GM12878 (cell line): ENCODE measurements at regions not wholly inside any gene's neighbourhood (a gene's known extent, or its start where the extent isn't known, plus 50 kb on each side); places are given as distances from the start of the nearest gene placed in this dataset.

Experiments
- ATAC-seq: fragments of 200-7000 bp; cut with Tn5 transposase; 3 replicates; pipeline ENCODE4 v1.9.1; 2020; ENCODE audit warnings: mild to moderate bottlenecking, moderate library complexity
- BruUV-seq: library from RNA; stranded (reverse); fragments of 400-500 nt; replicated peaks from 2 replicates; lab custom pipeline; 2021; lab: Mats Ljungman, UMichigan
- CTCF ChIA-PET: fragments of 300-600 bp; sonication (Branson Sonifier 250); formaldehyde crosslinking; extraction: SDS; loops from one replicate; lab custom pipeline; 2021; ENCODE audit warnings: inconsistent platforms; lab: Yijun Ruan, JAX
- POLR2A ChIA-PET: fragments of 350-600 bp; formaldehyde crosslinking; extraction: SDS; loops from one replicate; lab custom pipeline; 2021; ENCODE audit warnings: inconsistent platforms; lab: Charles Lee
- RAD21 ChIA-PET: fragments of 300-600 bp; sonication (Branson Sonifier 250); formaldehyde crosslinking; loops from one replicate; lab custom pipeline; 2023; ENCODE audit warnings: antibody characterized with exemption; ENCODE audit not compliant: unreplicated experiment; lab: Charles Lee
- SMC1A ChIA-PET: fragments of 300-600 bp; sonication (Branson Sonifier 250); formaldehyde crosslinking; loops from one replicate; lab custom pipeline; 2023; ENCODE audit not compliant: unreplicated experiment, uncharacterized antibody; lab: Charles Lee
- DNase-seq: peaks from one replicate; pipeline ENCODE4 v3.0.0-alpha.2; 2011; ENCODE audit warnings: low read depth, low spot score
- FAIRE-seq: peaks from 3 replicates; lab custom pipeline; 2011; peaks lifted over from hg19 to GRCh38; lab: Jason Lieb, UNC
- H2AFZ ChIP-seq: 2 replicates; pipeline ENCODE4 v1.6.0; 2011; ENCODE audit warnings: low read depth, low read length, control low read depth; ENCODE audit not compliant: control insufficient read depth
- H3K27ac ChIP-seq: 2 replicates; pipeline ENCODE4 v1.5.1; 2011; ENCODE audit warnings: control low read depth; ENCODE audit not compliant: control insufficient read depth, insufficient read depth
- H3K27me3 ChIP-seq, 2 experiments: replicated peaks in 1 of 2; 2 replicates each; pipeline versions ENCODE4 v1.6.0 to v1.6.1; 2011; ENCODE audit warnings: low read length in 1 of 2; ENCODE audit not compliant: control insufficient read depth in 2 of 2, insufficient read depth in 2 of 2
- H3K36me3 ChIP-seq, 2 experiments: 2 replicates each; pipeline ENCODE4 v1.5.1; 2011; ENCODE audit warnings: low read length in 1 of 2; ENCODE audit not compliant: control insufficient read depth in 2 of 2, insufficient read depth in 2 of 2
- H3K4me1 ChIP-seq: 2 replicates; pipeline ENCODE4 v1.6.1; 2011; ENCODE audit warnings: mild to moderate bottlenecking, low read length, moderate library complexity, mixed read lengths; ENCODE audit not compliant: control insufficient read depth, insufficient read depth
- H3K4me2 ChIP-seq: 2 replicates; pipeline ENCODE4 v1.6.0; 2011; ENCODE audit warnings: control low read depth; ENCODE audit not compliant: control insufficient read depth, insufficient read depth
- H3K4me3 ChIP-seq: fragments of 200-600 bp; sonication (generic); 2 replicates; pipeline ENCODE4 v1.5.1; 2016
- H3K79me2 ChIP-seq: 2 replicates; pipeline ENCODE4 v1.6.0; 2011; ENCODE audit warnings: low read length; ENCODE audit not compliant: control insufficient read depth, insufficient read depth
- H3K9ac ChIP-seq: 2 replicates; pipeline ENCODE4 v1.8.0; 2011; ENCODE audit warnings: low read length, control low read depth, mixed read lengths; ENCODE audit not compliant: control insufficient read depth, insufficient read depth
- H3K9me3 ChIP-seq: replicated peaks from 3 replicates; pipeline ENCODE4 v1.5.1; 2011; ENCODE audit warnings: mild to moderate bottlenecking, low read length; ENCODE audit not compliant: control insufficient read depth, insufficient read depth
- H4K20me1 ChIP-seq: 2 replicates; pipeline ENCODE4 v1.6.0; 2011; ENCODE audit not compliant: control insufficient read depth, insufficient read depth
- CBX5 ChIP-seq: sonication (generic); IDR thresholded peaks from 2 replicates; pipeline ENCODE4 v1.6.1; 2016; ENCODE audit warnings: low read depth, moderate library complexity, mild to moderate bottlenecking, inconsistent platforms
- CEBPB ChIP-seq, 2 experiments: fragments of 150-350 bp in 1 of 2; IDR thresholded peaks; 2 replicates each; pipeline ENCODE4 v1.6.1; 2012 to 2014; ENCODE audit warnings: low read depth in 2 of 2, low read length in 2 of 2, borderline replicate concordance in 1 of 2, inconsistent platforms in 1 of 2
- EP300 ChIP-seq, 2 experiments: fragments of 150-350 bp in 1 of 2; IDR thresholded peaks; 2 replicates each; pipeline ENCODE4 v1.6.1; 2011 to 2012; ENCODE audit warnings: low read depth in 2 of 2, low read length in 2 of 2, borderline replicate concordance in 1 of 2, improper control_type of control experiment in 1 of 2, inconsistent platforms in 1 of 2; ENCODE audit not compliant: control insufficient read depth in 1 of 2
- IKZF1 ChIP-seq: fragments of 450-650 bp; conservative IDR thresholded peaks from 2 replicates; pipeline ENCODE4 v1.6.1; 2017; ENCODE audit warnings: antibody characterized with exemption, mild to moderate bottlenecking
- NFIC ChIP-seq: IDR thresholded peaks from 2 replicates; pipeline ENCODE4 v1.6.1; 2012; ENCODE audit warnings: low read depth, mild to moderate bottlenecking, inconsistent platforms, low read length, moderate library complexity
- NFYA ChIP-seq: IDR thresholded peaks from 2 replicates; pipeline ENCODE4 v1.6.1; 2011; ENCODE audit warnings: low read depth, mild to moderate bottlenecking, low read length, improper control_type of control experiment, borderline replicate concordance
- NR2C2 ChIP-seq: IDR thresholded peaks from 2 replicates; pipeline ENCODE4 v1.6.1; 2011; ENCODE audit warnings: borderline replicate concordance, low read depth; ENCODE audit not compliant: control insufficient read depth, insufficient read length
- PRDM15 ChIP-seq: fragments of 450-650 bp; formaldehyde crosslinking; IDR thresholded peaks from 2 replicates; pipeline ENCODE4 v1.4.0; 2020; ENCODE audit warnings: mild to moderate bottlenecking, moderate library complexity
- TCF3 ChIP-seq: IDR thresholded peaks from 2 replicates; pipeline ENCODE4 v1.6.1; 2012; ENCODE audit warnings: low read depth, mild to moderate bottlenecking, low read length, borderline replicate concordance; ENCODE audit not compliant: insufficient read depth
- ZSCAN29 ChIP-seq: fragments of 450-650 bp; IDR thresholded peaks from 2 replicates; pipeline ENCODE4 v1.6.1; 2017; ENCODE audit warnings: mild to moderate bottlenecking, moderate library complexity
- WGBS: methylation state at CpG from one replicate; pipeline ENCODE4 v1.1.6; 2016; ENCODE audit warnings: low lambda C conversion rate; ENCODE audit not compliant: insufficient replicate concordance, insufficient coverage; ENCODE audit errors: missing lambda C conversion rate; 5-methylcytosine and 5-hydroxymethylcytosine counted together
- in situ Hi-C: fragments of 300-500 bp; cut with MboI; formaldehyde crosslinking; loops from 9 replicates; pipeline ENCODE4 v1.14.3; 2018; ENCODE audit warnings: mixed read lengths
- intact Hi-C: fragments of 100-400 bp; cut with micrococcal nuclease; formaldehyde crosslinking; loops from one replicate; pipeline ENCODE4 v1.14.2; 2022; ENCODE audit not compliant: unreplicated experiment

GRCh38 chr21:36624105-36624504 lies 74.8 kb upstream of the SIM2 start:
- H3K4me1 ChIP-seq, result no peaks in the 10 kb centered on the region
- CTCF ChIA-PET, result no interaction called here
- WGBS, result 19% methylated on average over 4 of the region's 4 CpGs
- no peaks in the 10 kb centered on the region for H3K79me2 ChIP-seq
- no peak overlapping the region for H3K4me3 ChIP-seq
- no peak overlapping the region for H2AFZ ChIP-seq
- no peak overlapping the region for H3K27ac ChIP-seq
- no peaks in the 10 kb centered on the region for H3K27me3 ChIP-seq
- FAIRE-seq, result no peak
- H3K36me3 ChIP-seq, result no peaks in the 10 kb centered on the region
- H3K4me2 ChIP-seq, result no peak overlapping the region
- no peaks in the 10 kb centered on the region; the same call in 2 of the 3 replicates for H3K9me3 ChIP-seq
- ATAC-seq, result no peak
- H3K9ac ChIP-seq, result no peak overlapping the region
- no peak for DNase-seq
- H4K20me1 ChIP-seq, result no peaks in the 10 kb centered on the region
- POLR2A ChIA-PET, result no interaction called here
- RAD21 ChIA-PET, result no interaction called here
- in situ Hi-C loops, result no loop called here
- TF ChIP-seq NFIC (no peak), TCF3 (no peak), CBX5 (no peak), IKZF1 (no peak), NR2C2 (no peak), EP300 (IDR thresholded peaks at IDR 0.05; ENCODE audit: borderline replicate concordance in 1 of 2, control insufficient read depth in 1 of 2, low read depth in 2 of 2, low read length in 2 of 2) (no peak), PRDM15 (no peak), NFYA (no peak), CEBPB (IDR thresholded peaks at IDR 0.05; ENCODE audit: borderline replicate concordance in 1 of 2, low read depth in 2 of 2, low read length in 2 of 2) (no peak), ZSCAN29 (no peak)
- SMC1A ChIA-PET, result no interaction called here
- intact Hi-C loops, result no loop called here
- BruUV-seq, result no TSS peak
